ENCODE measurements at regions not wholly inside any gene's neighbourhood (a gene's known extent, or its start where the extent isn't known, plus 50 kb on each side); places are given as distances from the start of the nearest gene placed in this dataset.
"Not testable (repeated sequence)": the region's sequence is repeated elsewhere in the genome, so short reads cannot be mapped to it uniquely, and the experiment has no call there.

DNA sequence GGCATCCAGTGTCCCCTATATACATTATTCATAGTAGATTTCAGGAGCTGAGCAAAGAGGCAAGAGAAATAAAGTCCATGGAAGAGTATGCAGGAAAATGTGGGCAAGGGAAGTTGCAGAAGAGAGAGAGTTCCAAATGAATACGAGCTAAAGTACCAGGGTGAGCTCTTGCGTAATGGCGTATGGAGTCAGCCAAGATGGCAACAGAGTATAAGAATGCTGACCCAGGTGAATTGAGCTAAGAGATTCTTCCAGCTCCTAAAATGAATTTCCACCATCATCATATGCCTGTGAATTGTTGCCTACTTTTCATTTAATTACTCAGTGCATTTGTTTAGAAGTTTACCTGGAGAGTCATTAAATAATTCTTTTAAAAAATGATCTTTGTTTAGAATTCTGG is 153.2 kb upstream of the CNTNAP4 start:
- Histone ChIP-seq H3K9me3 (ENCODE audit: control insufficient read depth, insufficient read depth, low read length) (peaks cover 2% of the 10 kb centered on the region), H3K4me3 (ENCODE audit: low read length) (no peak overlapping the region), H3K36me3 (ENCODE audit: control insufficient read depth, insufficient read depth, low read length) (no peaks in the 10 kb centered on the region), H3K27ac (ENCODE audit: low read length) (no peak overlapping the region), H3K27me3 (ENCODE audit: control insufficient read depth, insufficient read depth, low read length) (no peaks in the 10 kb centered on the region), H3K4me1 (ENCODE audit: control insufficient read depth, insufficient read depth, low read length) (no peaks in the 10 kb centered on the region)
- TF ChIP-seq, protein P1, sequence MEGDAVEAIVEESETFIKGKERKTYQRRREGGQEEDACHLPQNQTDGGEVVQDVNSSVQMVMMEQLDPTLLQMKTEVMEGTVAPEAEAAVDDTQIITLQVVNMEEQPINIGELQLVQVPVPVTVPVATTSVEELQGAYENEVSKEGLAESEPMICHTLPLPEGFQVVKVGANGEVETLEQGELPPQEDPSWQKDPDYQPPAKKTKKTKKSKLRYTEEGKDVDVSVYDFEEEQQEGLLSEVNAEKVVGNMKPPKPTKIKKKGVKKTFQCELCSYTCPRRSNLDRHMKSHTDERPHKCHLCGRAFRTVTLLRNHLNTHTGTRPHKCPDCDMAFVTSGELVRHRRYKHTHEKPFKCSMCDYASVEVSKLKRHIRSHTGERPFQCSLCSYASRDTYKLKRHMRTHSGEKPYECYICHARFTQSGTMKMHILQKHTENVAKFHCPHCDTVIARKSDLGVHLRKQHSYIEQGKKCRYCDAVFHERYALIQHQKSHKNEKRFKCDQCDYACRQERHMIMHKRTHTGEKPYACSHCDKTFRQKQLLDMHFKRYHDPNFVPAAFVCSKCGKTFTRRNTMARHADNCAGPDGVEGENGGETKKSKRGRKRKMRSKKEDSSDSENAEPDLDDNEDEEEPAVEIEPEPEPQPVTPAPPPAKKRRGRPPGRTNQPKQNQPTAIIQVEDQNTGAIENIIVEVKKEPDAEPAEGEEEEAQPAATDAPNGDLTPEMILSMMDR (IDR thresholded peaks at IDR 0.05): no peak
- H3K36me3 Mint-ChIP-seq: peaks cover 8% of the 10 kb centered on the region
- intact Hi-C loops (cut with micrococcal nuclease): no loop called here
- no peaks in the 10 kb centered on the region for H3K27me3 Mint-ChIP-seq (ENCODE audit: low read depth in 2 of 2)
- ATAC-seq (no peak), DNase-seq (no peak)
- peaks cover 12 to 20% of the 10 kb centered on the region in 2 donors for H3K9me3 Mint-ChIP-seq
- 79% methylated on average over 3 of the region's 3 CpGs for WGBS (ENCODE audit: insufficient coverage)
- no peaks in the 10 kb centered on the region for H3K4me1 Mint-ChIP-seq
- no peak overlapping the region for H3K4me3 Mint-ChIP-seq
- H3K27ac Mint-ChIP-seq: no peak overlapping the region

GRCh38 chr16:76125871-76126270 is 151.3 kb upstream of the CNTNAP4 start:
- Histone ChIP-seq H3K27me3 (ENCODE audit: control insufficient read depth, insufficient read depth, low read length) (no peaks in the 10 kb centered on the region), H3K9me3 (ENCODE audit: control insufficient read depth, insufficient read depth, low read length) (peaks cover 2% of the 10 kb centered on the region), H3K36me3 (ENCODE audit: control insufficient read depth, insufficient read depth, low read length) (no peaks in the 10 kb centered on the region), H3K4me3 (ENCODE audit: low read length) (no peak overlapping the region), H3K27ac (ENCODE audit: low read length) (no peak overlapping the region), H3K4me1 (ENCODE audit: control insufficient read depth, insufficient read depth, low read length) (no peaks in the 10 kb centered on the region)
- ATAC-seq (no peak), DNase-seq (no peak)
- no peak overlapping the region for H3K27ac Mint-ChIP-seq
- intact Hi-C loops (cut with micrococcal nuclease): no loop called here
- TF ChIP-seq, protein P1 (IDR thresholded peaks at IDR 0.05): no peak
- no peaks in the 10 kb centered on the region for H3K27me3 Mint-ChIP-seq (ENCODE audit: low read depth in 2 of 2)
- no peaks in the 10 kb centered on the region for H3K4me1 Mint-ChIP-seq
- peaks cover 8% of the 10 kb centered on the region for H3K36me3 Mint-ChIP-seq
- H3K9me3 Mint-ChIP-seq: peaks cover 16 to 18% of the 10 kb centered on the region in 2 donors
- no peak overlapping the region for H3K4me3 Mint-ChIP-seq

- H3K27me3 Mint-ChIP-seq (ENCODE audit: low read depth in 2 of 2); H3K4me1 ChIP-seq (ENCODE audit: control insufficient read depth, insufficient read depth, low read length); intact Hi-C loops (cut with micrococcal nuclease); H3K36me3 Mint-ChIP-seq; H3K4me3 ChIP-seq (ENCODE audit: low read length); H3K4me3 Mint-ChIP-seq; DNase-seq; H3K27ac Mint-ChIP-seq; H3K4me1 Mint-ChIP-seq; H3K27ac ChIP-seq (ENCODE audit: low read length); H3K27me3 ChIP-seq (ENCODE audit: control insufficient read depth, insufficient read depth, low read length); H3K36me3 ChIP-seq (ENCODE audit: control insufficient read depth, insufficient read depth, low read length); ATAC-seq; H3K9me3 ChIP-seq (ENCODE audit: control insufficient read depth, insufficient read depth, low read length): not testable (repeated sequence)
- 60% methylated on average over 4 of the region's 6 CpGs for WGBS (ENCODE audit: insufficient coverage)
- peaks cover 8 to 10% of the 10 kb centered on the region in 2 donors for H3K9me3 Mint-ChIP-seq
These were observed 139.1 kb upstream of the CNTNAP4 start for GRCh38 chr16:76138056-76138455.

- Histone ChIP-seq H3K36me3 (ENCODE audit: control insufficient read depth, insufficient read depth, low read length) (no peaks in the 10 kb centered on the region), H3K4me1 (ENCODE audit: control insufficient read depth, insufficient read depth, low read length) (no peaks in the 10 kb centered on the region), H3K27ac (ENCODE audit: low read length) (no peak overlapping the region), H3K9me3 (ENCODE audit: control insufficient read depth, insufficient read depth, low read length) (no peaks in the 10 kb centered on the region), H3K27me3 (ENCODE audit: control insufficient read depth, insufficient read depth, low read length) (no peaks in the 10 kb centered on the region), H3K4me3 (ENCODE audit: low read length) (no peak overlapping the region)
- Mint-ChIP-seq H3K4me1 (no peaks in the 10 kb centered on the region), H3K27me3 (ENCODE audit: low read depth in 2 of 2) (no peaks in the 10 kb centered on the region), H3K4me3 (no peak overlapping the region), H3K27ac (no peak overlapping the region), H3K9me3 (peaks cover under 1 to 8% of the 10 kb centered on the region in 2 donors), H3K36me3 (no peaks in the 10 kb centered on the region)
- TF ChIP-seq, protein P1 (IDR thresholded peaks at IDR 0.05): no peak
- intact Hi-C loops (cut with micrococcal nuclease): no loop called here
- WGBS (ENCODE audit: insufficient coverage): 79% methylated on average over 5 of the region's 5 CpGs
- no peak for ATAC-seq
- no peak for DNase-seq
These were observed 119.6 kb upstream of the CNTNAP4 start for GRCh38 chr16:76157629-76158028.

All from natural killer cell (primary cell).